ENCODE measurements at regions not wholly inside any gene's neighbourhood (a gene's known extent, or its start where the extent isn't known, plus 50 kb on each side); places are given as distances from the start of the nearest gene placed in this dataset.

DNA sequence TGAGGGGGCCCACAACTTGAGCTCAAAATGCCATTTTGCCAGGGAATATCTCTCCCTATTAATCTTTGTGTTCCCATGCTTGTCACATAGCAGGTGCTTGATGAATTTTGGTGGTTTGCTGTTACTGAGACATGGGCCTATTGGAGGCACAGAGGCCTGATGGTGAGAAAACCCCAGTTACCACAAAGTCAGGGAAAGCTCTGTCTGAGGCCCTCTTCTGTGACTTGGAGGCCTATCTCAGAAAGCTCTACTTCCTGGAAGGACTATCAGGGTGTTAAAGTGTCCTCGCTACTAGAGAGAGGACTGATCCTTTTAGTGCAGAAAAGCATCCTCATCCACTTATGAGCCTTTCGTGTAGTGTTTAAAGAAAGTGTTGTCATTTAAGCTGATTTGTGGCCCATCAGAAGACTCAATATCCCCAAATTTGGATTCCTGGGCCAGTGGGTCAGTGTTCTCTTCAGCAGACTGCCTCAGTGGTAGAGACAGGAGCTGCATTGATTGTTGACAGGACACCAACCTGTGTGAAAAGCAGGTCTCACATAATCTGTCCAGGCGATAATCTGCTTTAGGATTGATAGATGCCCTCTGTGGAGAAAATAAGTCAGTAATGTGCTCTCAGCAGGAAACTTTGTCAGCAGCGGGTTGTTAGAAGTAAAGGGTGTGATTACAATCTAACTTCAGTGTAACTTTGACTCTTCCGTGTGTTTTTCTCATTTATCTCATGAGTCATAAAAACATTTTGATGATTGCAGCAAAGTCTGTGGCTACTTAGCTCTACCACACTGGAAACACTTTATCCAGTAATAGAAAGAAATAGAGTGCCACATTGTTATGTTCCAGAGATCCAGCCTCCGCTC, 121.0 kb downstream of the AKAP11 start:
- Histone ChIP-seq H3K4me3 (no peak overlapping the region), H3K4me1 (no peaks in the 10 kb centered on the region), H3K4me2 (no peak overlapping the region), H3K27ac (no peak overlapping the region), H3K9me3 (no peaks in the 10 kb centered on the region)
- no peak for ATAC-seq
- WGBS (ENCODE audit: missing lambda C conversion rate) = 59% methylated on average over 6 of the region's 6 CpGs
- POLR2A ChIA-PET = no interaction called here
- DNase-seq (ENCODE audit: low read depth in 1 of 2, low spot score in 1 of 2) = no peak
- TF ChIP-seq, protein P1, sequence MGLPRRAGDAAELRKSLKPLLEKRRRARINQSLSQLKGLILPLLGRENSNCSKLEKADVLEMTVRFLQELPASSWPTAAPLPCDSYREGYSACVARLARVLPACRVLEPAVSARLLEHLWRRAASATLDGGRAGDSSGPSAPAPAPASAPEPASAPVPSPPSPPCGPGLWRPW (IDR thresholded peaks at IDR 0.05) = no peak
- no peak for TF ChIP-seq RARB (CRISPR knock-in tag; IDR thresholded peaks at IDR 0.05)
- no peak for TF ChIP-seq HDAC2 (IDR thresholded peaks at IDR 0.05)
- no peak for TF ChIP-seq TP53 (CRISPR knock-in tag; IDR thresholded peaks at IDR 0.05)
- no peak for TF ChIP-seq HOXA7 (CRISPR knock-in tag; IDR thresholded peaks at IDR 0.05)
- no peak for TF ChIP-seq BHLHE40 (IDR thresholded peaks at IDR 0.05; ENCODE audit: low read depth, low read length)
- no peak for TF ChIP-seq FOXS1 (CRISPR knock-in tag; IDR thresholded peaks at IDR 0.05)
- no peak for TF ChIP-seq CBX2 (IDR thresholded peaks at IDR 0.05; ENCODE audit: borderline replicate concordance, low read depth)
- no peak for TF ChIP-seq MAFK (IDR thresholded peaks at IDR 0.05; ENCODE audit: partially characterized antibody)
- TF ChIP-seq, protein P2, sequence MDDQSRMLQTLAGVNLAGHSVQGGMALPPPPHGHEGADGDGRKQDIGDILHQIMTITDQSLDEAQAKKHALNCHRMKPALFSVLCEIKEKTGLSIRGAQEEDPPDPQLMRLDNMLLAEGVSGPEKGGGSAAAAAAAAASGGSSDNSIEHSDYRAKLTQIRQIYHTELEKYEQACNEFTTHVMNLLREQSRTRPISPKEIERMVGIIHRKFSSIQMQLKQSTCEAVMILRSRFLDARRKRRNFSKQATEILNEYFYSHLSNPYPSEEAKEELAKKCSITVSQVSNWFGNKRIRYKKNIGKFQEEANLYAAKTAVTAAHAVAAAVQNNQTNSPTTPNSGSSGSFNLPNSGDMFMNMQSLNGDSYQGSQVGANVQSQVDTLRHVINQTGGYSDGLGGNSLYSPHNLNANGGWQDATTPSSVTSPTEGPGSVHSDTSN (IDR thresholded peaks at IDR 0.05) = no peak
- TF ChIP-seq, protein P3, sequence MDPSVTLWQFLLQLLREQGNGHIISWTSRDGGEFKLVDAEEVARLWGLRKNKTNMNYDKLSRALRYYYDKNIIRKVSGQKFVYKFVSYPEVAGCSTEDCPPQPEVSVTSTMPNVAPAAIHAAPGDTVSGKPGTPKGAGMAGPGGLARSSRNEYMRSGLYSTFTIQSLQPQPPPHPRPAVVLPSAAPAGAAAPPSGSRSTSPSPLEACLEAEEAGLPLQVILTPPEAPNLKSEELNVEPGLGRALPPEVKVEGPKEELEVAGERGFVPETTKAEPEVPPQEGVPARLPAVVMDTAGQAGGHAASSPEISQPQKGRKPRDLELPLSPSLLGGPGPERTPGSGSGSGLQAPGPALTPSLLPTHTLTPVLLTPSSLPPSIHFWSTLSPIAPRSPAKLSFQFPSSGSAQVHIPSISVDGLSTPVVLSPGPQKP (IDR thresholded peaks at IDR 0.05; ENCODE audit: low read depth, low read length) = no peak
- no peak for TF ChIP-seq NR3C1 (IDR thresholded peaks at IDR 0.05)
- TF ChIP-seq EP300 (IDR thresholded peaks at IDR 0.05) = no peak
- no peak for FAIRE-seq
- CTCF ChIA-PET = interaction anchor here (1.6 kb wide), 1 partner anchor 12 kb away, joined by 4 read pairs; no protein-coding TSS in a partner anchor

DNA sequence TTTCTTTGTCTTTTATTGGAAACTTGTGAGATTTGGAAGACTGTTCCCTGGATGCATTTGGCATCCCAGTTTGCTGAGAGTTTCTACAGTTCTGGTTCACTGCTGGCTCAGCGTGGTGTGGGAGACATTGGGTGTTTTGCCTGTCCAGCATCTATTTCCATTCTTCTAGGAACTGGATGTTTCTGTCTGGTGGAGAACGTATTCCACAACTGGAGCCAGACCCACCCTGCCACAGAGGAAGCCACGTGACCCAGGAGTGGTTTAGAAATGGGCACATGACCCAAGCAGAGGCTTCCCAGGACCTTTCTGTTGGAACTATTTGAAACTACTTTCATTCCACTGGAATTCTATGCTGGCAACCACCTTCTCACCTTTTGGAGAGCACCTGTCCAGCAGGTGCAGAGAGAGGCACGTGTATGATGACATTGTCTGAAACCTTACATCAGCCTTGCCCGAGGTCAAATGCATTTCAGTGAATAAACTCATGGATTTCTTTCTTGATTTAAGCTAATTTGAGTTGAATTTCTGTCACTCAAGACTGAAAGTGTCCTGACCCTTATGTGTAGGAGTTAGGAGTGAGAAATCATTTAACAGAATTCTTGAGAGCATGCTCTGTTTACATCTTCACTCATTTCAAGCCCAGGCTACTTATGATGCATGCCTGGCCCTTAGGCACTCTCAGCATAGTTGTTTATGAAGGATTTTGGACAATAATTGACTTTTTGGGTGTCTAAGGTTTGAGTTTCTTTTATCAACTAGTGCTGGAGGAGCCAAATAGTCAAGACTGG, 121.8 kb downstream of the AKAP11 start:
- 23% methylated on average over 5 of the region's 5 CpGs for WGBS (ENCODE audit: missing lambda C conversion rate)
- TF ChIP-seq TP53 (CRISPR knock-in tag; IDR thresholded peaks at IDR 0.05) = no peak
- TF ChIP-seq ZC3H11A (IDR thresholded peaks at IDR 0.05) = no peak
- TF ChIP-seq RNF2 (IDR thresholded peaks at IDR 0.05; ENCODE audit: borderline replicate concordance, low read depth) = no peak
- no peak for TF ChIP-seq ZSCAN20 (CRISPR knock-in tag; IDR thresholded peaks at IDR 0.05)
- no peak for TF ChIP-seq HOXA7 (CRISPR knock-in tag; IDR thresholded peaks at IDR 0.05)
- TF ChIP-seq FOSB (CRISPR knock-in tag; IDR thresholded peaks at IDR 0.05) = no peak
- TF ChIP-seq, protein P4, sequence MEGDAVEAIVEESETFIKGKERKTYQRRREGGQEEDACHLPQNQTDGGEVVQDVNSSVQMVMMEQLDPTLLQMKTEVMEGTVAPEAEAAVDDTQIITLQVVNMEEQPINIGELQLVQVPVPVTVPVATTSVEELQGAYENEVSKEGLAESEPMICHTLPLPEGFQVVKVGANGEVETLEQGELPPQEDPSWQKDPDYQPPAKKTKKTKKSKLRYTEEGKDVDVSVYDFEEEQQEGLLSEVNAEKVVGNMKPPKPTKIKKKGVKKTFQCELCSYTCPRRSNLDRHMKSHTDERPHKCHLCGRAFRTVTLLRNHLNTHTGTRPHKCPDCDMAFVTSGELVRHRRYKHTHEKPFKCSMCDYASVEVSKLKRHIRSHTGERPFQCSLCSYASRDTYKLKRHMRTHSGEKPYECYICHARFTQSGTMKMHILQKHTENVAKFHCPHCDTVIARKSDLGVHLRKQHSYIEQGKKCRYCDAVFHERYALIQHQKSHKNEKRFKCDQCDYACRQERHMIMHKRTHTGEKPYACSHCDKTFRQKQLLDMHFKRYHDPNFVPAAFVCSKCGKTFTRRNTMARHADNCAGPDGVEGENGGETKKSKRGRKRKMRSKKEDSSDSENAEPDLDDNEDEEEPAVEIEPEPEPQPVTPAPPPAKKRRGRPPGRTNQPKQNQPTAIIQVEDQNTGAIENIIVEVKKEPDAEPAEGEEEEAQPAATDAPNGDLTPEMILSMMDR (IDR thresholded peaks at IDR 0.05) = no peak
- TF ChIP-seq, protein P5, sequence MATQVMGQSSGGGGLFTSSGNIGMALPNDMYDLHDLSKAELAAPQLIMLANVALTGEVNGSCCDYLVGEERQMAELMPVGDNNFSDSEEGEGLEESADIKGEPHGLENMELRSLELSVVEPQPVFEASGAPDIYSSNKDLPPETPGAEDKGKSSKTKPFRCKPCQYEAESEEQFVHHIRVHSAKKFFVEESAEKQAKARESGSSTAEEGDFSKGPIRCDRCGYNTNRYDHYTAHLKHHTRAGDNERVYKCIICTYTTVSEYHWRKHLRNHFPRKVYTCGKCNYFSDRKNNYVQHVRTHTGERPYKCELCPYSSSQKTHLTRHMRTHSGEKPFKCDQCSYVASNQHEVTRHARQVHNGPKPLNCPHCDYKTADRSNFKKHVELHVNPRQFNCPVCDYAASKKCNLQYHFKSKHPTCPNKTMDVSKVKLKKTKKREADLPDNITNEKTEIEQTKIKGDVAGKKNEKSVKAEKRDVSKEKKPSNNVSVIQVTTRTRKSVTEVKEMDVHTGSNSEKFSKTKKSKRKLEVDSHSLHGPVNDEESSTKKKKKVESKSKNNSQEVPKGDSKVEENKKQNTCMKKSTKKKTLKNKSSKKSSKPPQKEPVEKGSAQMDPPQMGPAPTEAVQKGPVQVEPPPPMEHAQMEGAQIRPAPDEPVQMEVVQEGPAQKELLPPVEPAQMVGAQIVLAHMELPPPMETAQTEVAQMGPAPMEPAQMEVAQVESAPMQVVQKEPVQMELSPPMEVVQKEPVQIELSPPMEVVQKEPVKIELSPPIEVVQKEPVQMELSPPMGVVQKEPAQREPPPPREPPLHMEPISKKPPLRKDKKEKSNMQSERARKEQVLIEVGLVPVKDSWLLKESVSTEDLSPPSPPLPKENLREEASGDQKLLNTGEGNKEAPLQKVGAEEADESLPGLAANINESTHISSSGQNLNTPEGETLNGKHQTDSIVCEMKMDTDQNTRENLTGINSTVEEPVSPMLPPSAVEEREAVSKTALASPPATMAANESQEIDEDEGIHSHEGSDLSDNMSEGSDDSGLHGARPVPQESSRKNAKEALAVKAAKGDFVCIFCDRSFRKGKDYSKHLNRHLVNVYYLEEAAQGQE (IDR thresholded peaks at IDR 0.05) = no peak
- no peak for TF ChIP-seq BHLHE40 (IDR thresholded peaks at IDR 0.05; ENCODE audit: low read depth, low read length)
- TF ChIP-seq CBX2 (IDR thresholded peaks at IDR 0.05; ENCODE audit: borderline replicate concordance, low read depth) = no peak
- TF ChIP-seq JUN (IDR thresholded peaks at IDR 0.05) = no peak
- no peak for TF ChIP-seq POLR2AphosphoS2 (conservative IDR thresholded peaks at IDR 0.05; ENCODE audit: low read length)
- no peak for TF ChIP-seq FOSL2 (IDR thresholded peaks at IDR 0.05)
- no peak for TF ChIP-seq FOSL2 (CRISPR knock-in tag; IDR thresholded peaks at IDR 0.05)
- no peak for TF ChIP-seq RFX5 (IDR thresholded peaks at IDR 0.05)
- TF ChIP-seq RARB (CRISPR knock-in tag; IDR thresholded peaks at IDR 0.05) = no peak
- TF ChIP-seq, protein P3 (IDR thresholded peaks at IDR 0.05; ENCODE audit: low read depth, low read length) = no peak

More for the DNA sequence above, 121.8 kb downstream of the AKAP11 start:
- ChIA-PET POLR2A (no interaction called here), CTCF (interaction anchor here (1.6 kb wide), 1 partner anchor 11 kb away, joined by 4 read pairs; no protein-coding TSS in a partner anchor)
- no peaks in the 10 kb centered on the region for H3K9me3 ChIP-seq
- H3K4me2 ChIP-seq = no peak overlapping the region
- no peak for ATAC-seq
- no peak overlapping the region for H3K27ac ChIP-seq
- H3K4me3 ChIP-seq = no peak overlapping the region
- no peak for DNase-seq (ENCODE audit: low read depth in 1 of 2, low spot score in 1 of 2)
- H3K4me1 ChIP-seq = no peaks in the 10 kb centered on the region
- FAIRE-seq = no peak
